ENCODE measurements at regions not wholly inside any gene's neighbourhood (a gene's known extent, or its start where the extent isn't known, plus 50 kb on each side); places are given as distances from the start of the nearest gene placed in this dataset.

DNA sequence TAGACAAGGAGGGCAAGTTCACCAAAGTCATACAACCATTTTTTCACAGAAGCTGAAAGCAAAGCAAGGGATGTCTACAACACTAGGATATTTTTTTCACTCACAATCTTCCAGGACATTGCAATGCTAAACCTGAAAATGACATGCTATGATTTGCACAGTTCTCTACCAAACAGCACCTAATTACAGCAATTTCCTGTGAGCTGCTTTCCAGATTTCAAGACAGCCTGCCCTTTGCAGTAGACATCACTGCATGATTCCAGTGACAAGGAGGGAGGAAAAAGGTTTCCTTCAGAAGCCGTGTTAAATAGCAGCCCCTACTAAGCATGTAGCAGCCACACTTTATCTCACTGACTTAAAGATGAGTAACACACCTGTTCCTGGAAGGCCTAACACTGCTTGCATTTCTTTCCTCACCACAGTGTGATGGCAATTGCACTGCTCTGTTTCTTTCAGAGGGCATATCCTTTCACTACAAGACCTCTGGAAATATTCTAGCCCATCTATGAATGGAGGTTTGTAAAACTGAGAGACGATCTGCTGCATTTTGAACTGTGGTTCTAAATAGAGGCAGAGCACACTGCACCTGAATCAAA, 97.1 kb downstream of the DUSP10 start:
- H2AFZ ChIP-seq (ENCODE audit: low read depth, low read length), result no peak overlapping the region
- Mint-ChIP-seq H3K4me3 (ENCODE audit: unreplicated experiment) (no peak overlapping the region), H3K27ac (ENCODE audit: unreplicated experiment) (no peak overlapping the region), H3K9me3 (ENCODE audit: unreplicated experiment) (no peaks in the 10 kb centered on the region), H3K4me1 (ENCODE audit: low read depth, unreplicated experiment) (no peaks in the 10 kb centered on the region), H3K27me3 (ENCODE audit: low read depth, unreplicated experiment) (no peaks in the 10 kb centered on the region), H3K36me3 (ENCODE audit: low read depth, unreplicated experiment) (no peaks in the 10 kb centered on the region)
- H3K4me3 ChIP-seq (ENCODE audit: insufficient read depth, low read depth, low read length), result no peak overlapping the region
- no peaks in the 10 kb centered on the region for H3K9me3 ChIP-seq (ENCODE audit: insufficient read depth, low read depth, low read length)
- TF ChIP-seq, protein P1, sequence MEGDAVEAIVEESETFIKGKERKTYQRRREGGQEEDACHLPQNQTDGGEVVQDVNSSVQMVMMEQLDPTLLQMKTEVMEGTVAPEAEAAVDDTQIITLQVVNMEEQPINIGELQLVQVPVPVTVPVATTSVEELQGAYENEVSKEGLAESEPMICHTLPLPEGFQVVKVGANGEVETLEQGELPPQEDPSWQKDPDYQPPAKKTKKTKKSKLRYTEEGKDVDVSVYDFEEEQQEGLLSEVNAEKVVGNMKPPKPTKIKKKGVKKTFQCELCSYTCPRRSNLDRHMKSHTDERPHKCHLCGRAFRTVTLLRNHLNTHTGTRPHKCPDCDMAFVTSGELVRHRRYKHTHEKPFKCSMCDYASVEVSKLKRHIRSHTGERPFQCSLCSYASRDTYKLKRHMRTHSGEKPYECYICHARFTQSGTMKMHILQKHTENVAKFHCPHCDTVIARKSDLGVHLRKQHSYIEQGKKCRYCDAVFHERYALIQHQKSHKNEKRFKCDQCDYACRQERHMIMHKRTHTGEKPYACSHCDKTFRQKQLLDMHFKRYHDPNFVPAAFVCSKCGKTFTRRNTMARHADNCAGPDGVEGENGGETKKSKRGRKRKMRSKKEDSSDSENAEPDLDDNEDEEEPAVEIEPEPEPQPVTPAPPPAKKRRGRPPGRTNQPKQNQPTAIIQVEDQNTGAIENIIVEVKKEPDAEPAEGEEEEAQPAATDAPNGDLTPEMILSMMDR (IDR thresholded peaks at IDR 0.05; ENCODE audit: insufficient read depth, low read depth, low read length), result no peak
- TF ChIP-seq EZH2 (IDR thresholded peaks at IDR 0.05; ENCODE audit: insufficient read depth, low read length), result no peak
- no peaks in the 10 kb centered on the region for H4K20me1 ChIP-seq (ENCODE audit: insufficient read depth, low read length)
- peak; percentile 5 for FAIRE-seq
- H3K9ac ChIP-seq (ENCODE audit: low read length), result no peak overlapping the region
- H3K4me2 ChIP-seq (ENCODE audit: low read length), result no peak overlapping the region
- no peaks in the 10 kb centered on the region for H3K4me1 ChIP-seq (ENCODE audit: insufficient read depth, low read length)
- no peak overlapping the region for H3K27ac ChIP-seq (ENCODE audit: low read depth, low read length)
- DNase-seq (ENCODE audit: low read depth), result no peak
- no peaks in the 10 kb centered on the region for H3K36me3 ChIP-seq (ENCODE audit: insufficient read depth, low read length)
- H3K27me3 ChIP-seq (ENCODE audit: insufficient read depth, low read length), result no peaks in the 10 kb centered on the region
- no peaks in the 10 kb centered on the region for H3K79me2 ChIP-seq (ENCODE audit: insufficient read depth, low read length)

DNA sequence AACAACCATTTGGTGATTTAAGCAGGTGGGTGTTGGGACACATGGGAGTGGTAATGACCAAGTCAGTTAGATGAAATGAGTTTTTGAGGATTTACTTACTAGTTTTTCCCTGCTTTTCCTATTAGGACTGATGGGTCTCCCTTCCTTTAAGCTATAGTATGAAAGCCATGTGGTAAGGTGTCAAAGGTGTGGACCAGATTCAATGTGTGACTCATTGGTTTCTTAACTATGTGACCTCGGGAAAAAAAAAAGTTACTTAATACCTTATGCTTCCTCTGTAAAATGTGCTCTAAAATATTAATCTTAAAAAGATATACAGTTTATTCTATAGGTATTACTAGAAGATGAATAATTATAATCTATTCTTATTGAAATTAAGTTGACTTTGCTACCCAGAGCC, 93.7 kb downstream of the DUSP10 start:
- Histone ChIP-seq H3K4me3 (ENCODE audit: insufficient read depth, low read depth, low read length) (no peak overlapping the region), H2AFZ (ENCODE audit: low read depth, low read length) (no peak overlapping the region), H3K79me2 (ENCODE audit: insufficient read depth, low read length) (no peaks in the 10 kb centered on the region), H3K27ac (ENCODE audit: low read depth, low read length) (no peak overlapping the region), H3K9ac (ENCODE audit: low read length) (no peak overlapping the region), H3K4me2 (ENCODE audit: low read length) (no peak overlapping the region), H3K36me3 (ENCODE audit: insufficient read depth, low read length) (no peaks in the 10 kb centered on the region), H3K27me3 (ENCODE audit: insufficient read depth, low read length) (no peaks in the 10 kb centered on the region), H3K9me3 (ENCODE audit: insufficient read depth, low read depth, low read length) (no peaks in the 10 kb centered on the region), H3K4me1 (ENCODE audit: insufficient read depth, low read length) (no peaks in the 10 kb centered on the region), H4K20me1 (ENCODE audit: insufficient read depth, low read length) (no peaks in the 10 kb centered on the region)
- no peak for TF ChIP-seq EZH2 (IDR thresholded peaks at IDR 0.05; ENCODE audit: insufficient read depth, low read length)
- TF ChIP-seq, protein P1 (IDR thresholded peaks at IDR 0.05; ENCODE audit: insufficient read depth, low read depth, low read length), result no peak
- Mint-ChIP-seq H3K4me3 (ENCODE audit: unreplicated experiment) (no peak overlapping the region), H3K27me3 (ENCODE audit: low read depth, unreplicated experiment) (no peaks in the 10 kb centered on the region), H3K9me3 (ENCODE audit: unreplicated experiment) (no peaks in the 10 kb centered on the region), H3K36me3 (ENCODE audit: low read depth, unreplicated experiment) (no peaks in the 10 kb centered on the region), H3K27ac (ENCODE audit: unreplicated experiment) (no peak overlapping the region), H3K4me1 (ENCODE audit: low read depth, unreplicated experiment) (no peaks in the 10 kb centered on the region)
- DNase-seq (ENCODE audit: low read depth) (no peak), FAIRE-seq (no peak)

Data from astrocyte (in vitro differentiated cells and primary cell).